Activated CD8-positive, alpha-beta T cell treated with anti-CD3 and anti-CD28 coated beads for 36 hours (primary cell): ENCODE measurements at regions not wholly inside any gene's neighbourhood (a gene's known extent, or its start where the extent isn't known, plus 50 kb on each side); places are given as distances from the start of the nearest gene placed in this dataset.
"Not testable (repeated sequence)": the region's sequence is repeated elsewhere in the genome, so short reads cannot be mapped to it uniquely, and the experiment has no call there.

ENCODE experiments used
- ATAC-seq: fragments of 200-7000 bp; cut with Tn5 transposase; one replicate; pipeline ENCODE4 v1.10.0; 2021; ENCODE audit warnings: mild to moderate bottlenecking, moderate library complexity
- CTCF ChIA-PET: fragments of 350-600 bp; sonication (Branson Sonifier 250); formaldehyde crosslinking; loops from one replicate; lab custom pipeline; 2021; ENCODE audit warnings: antibody characterized with exemption; lab: Charles Lee
- POLR2A ChIA-PET: fragments of 350-600 bp; sonication (Branson Sonifier 250); formaldehyde crosslinking; loops from one replicate; lab custom pipeline; 2021; ENCODE audit warnings: antibody characterized with exemption; lab: Charles Lee
- DNase-seq: peaks from one replicate; pipeline ENCODE4 v3.0.0-alpha.2; 2020
- H3K27ac Mint-ChIP-seq: one replicate; pipeline ENCODE4 v1.8.0; 2021; ENCODE audit warnings: mild to moderate bottlenecking, mixed read lengths
- H3K27me3 Mint-ChIP-seq: one replicate; pipeline ENCODE4 v1.8.0; 2021; ENCODE audit warnings: mixed read lengths
- H3K36me3 Mint-ChIP-seq: one replicate; pipeline ENCODE4 v1.8.0; 2021; ENCODE audit warnings: low read depth, mixed read lengths
- H3K4me1 Mint-ChIP-seq: one replicate; pipeline ENCODE4 v1.8.0; 2021; ENCODE audit warnings: low read depth, mixed read lengths
- H3K4me3 Mint-ChIP-seq: one replicate; pipeline ENCODE4 v1.8.0; 2021; ENCODE audit warnings: mild to moderate bottlenecking, moderate library complexity, mixed read lengths
- H3K9me3 Mint-ChIP-seq: one replicate; pipeline ENCODE4 v1.8.0; 2021; ENCODE audit warnings: mixed read lengths
- CTCF ChIP-seq: fragments of 200-600 bp; IDR thresholded peaks from one replicate; pipeline ENCODE4 v1.8.0; 2022; ENCODE audit warnings: antibody characterized with exemption, mild to moderate bottlenecking
- intact Hi-C: fragments of 100-400 bp; cut with micrococcal nuclease; formaldehyde crosslinking; loops from one replicate; pipeline ENCODE4 v1.10.0; 2022

- Mint-ChIP-seq H3K36me3 (no peaks in the 10 kb centered on the region), H3K4me1 (no peaks in the 10 kb centered on the region), H3K27me3 (no peaks in the 10 kb centered on the region), H3K4me3 (no peak overlapping the region), H3K9me3 (peaks cover 3% of the 10 kb centered on the region), H3K27ac (no peak overlapping the region)
- ChIA-PET POLR2A (no interaction called here), CTCF (no interaction called here)
- TF ChIP-seq CTCF, result no peak
- intact Hi-C loops, result no loop called here
- no peak for DNase-seq
- no peak for ATAC-seq
Observed at GRCh38 chr15:24146251-24146650, 459.1 kb upstream of the NDN start.

- Mint-ChIP-seq H3K27me3 (no peaks in the 10 kb centered on the region), H3K27ac (no peak overlapping the region), H3K4me3 (no peak overlapping the region), H3K4me1 (no peaks in the 10 kb centered on the region), H3K36me3 (no peaks in the 10 kb centered on the region), H3K9me3 (peaks cover 3% of the 10 kb centered on the region)
- TF ChIP-seq CTCF, result no peak
- DNase-seq (no peak), ATAC-seq (no peak)
- intact Hi-C loops, result no loop called here
- ChIA-PET CTCF (no interaction called here), POLR2A (no interaction called here)
Observed at GRCh38 chr15:24150542-24150941, 463.4 kb upstream of the NDN start.

- DNase-seq, H3K27me3 Mint-ChIP-seq, H3K9me3 Mint-ChIP-seq, H3K4me1 Mint-ChIP-seq, H3K4me3 Mint-ChIP-seq, intact Hi-C loops, H3K27ac Mint-ChIP-seq, POLR2A ChIA-PET, ATAC-seq, H3K36me3 Mint-ChIP-seq, CTCF ChIA-PET: not testable (repeated sequence)
Observed at GRCh38 chr15:24158306-24158705, 471.2 kb upstream of the NDN start.

GRCh38 chr15:24165512-24165911 is 478.4 kb upstream of the NDN start:
- H3K9me3 Mint-ChIP-seq, H3K36me3 Mint-ChIP-seq, CTCF ChIA-PET, DNase-seq, ATAC-seq, H3K27ac Mint-ChIP-seq, H3K27me3 Mint-ChIP-seq, H3K4me3 Mint-ChIP-seq, POLR2A ChIA-PET, intact Hi-C loops, H3K4me1 Mint-ChIP-seq: not testable (repeated sequence)

- H3K4me3 Mint-ChIP-seq, H3K9me3 Mint-ChIP-seq, CTCF ChIA-PET, intact Hi-C loops, H3K27me3 Mint-ChIP-seq, H3K4me1 Mint-ChIP-seq, DNase-seq, H3K27ac Mint-ChIP-seq, POLR2A ChIA-PET, H3K36me3 Mint-ChIP-seq, ATAC-seq: not testable (repeated sequence)
Observed at GRCh38 chr15:24202297-24202696, 473.3 kb upstream of the NPAP1 start.

GRCh38 chr15:24211742-24212476 is 463.7 kb upstream of the NPAP1 start:
- POLR2A ChIA-PET, ATAC-seq, intact Hi-C loops, H3K9me3 Mint-ChIP-seq, H3K27ac Mint-ChIP-seq, H3K4me1 Mint-ChIP-seq, H3K36me3 Mint-ChIP-seq, H3K27me3 Mint-ChIP-seq, CTCF ChIA-PET, DNase-seq, H3K4me3 Mint-ChIP-seq: not testable (repeated sequence)

GRCh38 chr15:24223739-24224138 is 451.8 kb upstream of the NPAP1 start:
- H3K4me1 Mint-ChIP-seq, result no peaks in the 10 kb centered on the region
- peaks cover 6% of the 10 kb centered on the region for H3K9me3 Mint-ChIP-seq
- no peak overlapping the region for H3K27ac Mint-ChIP-seq
- H3K4me3 Mint-ChIP-seq, result no peak overlapping the region
- POLR2A ChIA-PET, result interaction anchor here (0.6 kb wide), 1 partner anchor 293 kb away, joined by 3 read pairs; no protein-coding TSS in a partner anchor
- H3K27me3 Mint-ChIP-seq, result no peaks in the 10 kb centered on the region
- DNase-seq, result no peak
- CTCF ChIA-PET, result no interaction called here
- intact Hi-C loops, result no loop called here
- TF ChIP-seq CTCF, result no peak
- no peak for ATAC-seq
- H3K36me3 Mint-ChIP-seq, result no peaks in the 10 kb centered on the region
